ENCODE measurements at regions not wholly inside any gene's neighbourhood (a gene's known extent, or its start where the extent isn't known, plus 50 kb on each side); places are given as distances from the start of the nearest gene placed in this dataset.
"Not testable (repeated sequence)": the region's sequence is repeated elsewhere in the genome, so short reads cannot be mapped to it uniquely, and the experiment has no call there.

- DNase-seq: no peak
These were observed 249.2 kb upstream of the SGCG start for GRCh38 chr13:22931576-22931975.

- DNase-seq: not testable (repeated sequence)
These were observed 248.0 kb upstream of the SGCG start for GRCh38 chr13:22932632-22933412.

- no peak for DNase-seq
These were observed 247.1 kb upstream of the SGCG start for GRCh38 chr13:22933571-22934181.

GRCh38 chr13:22934744-22935523 lies 245.8 kb upstream of the SGCG start:
- no peak for DNase-seq

GRCh38 chr13:22936228-22936627 lies 244.6 kb upstream of the SGCG start:
- no peak for DNase-seq

- DNase-seq: no peak
These were observed 243.5 kb upstream of the SGCG start for GRCh38 chr13:22937241-22937640.

GRCh38 chr13:22937953-22938352 lies 242.8 kb upstream of the SGCG start:
- no peak for DNase-seq

- DNase-seq: no peak
These were observed 242.2 kb upstream of the SGCG start for GRCh38 chr13:22938576-22938975.

- no peak for DNase-seq
These were observed 241.6 kb upstream of the SGCG start for GRCh38 chr13:22939157-22939556.

- DNase-seq: no peak
These were observed 240.6 kb upstream of the SGCG start for GRCh38 chr13:22940090-22940710.

- DNase-seq: no peak
These were observed 240.0 kb upstream of the SGCG start for GRCh38 chr13:22940736-22941135.

- not testable (repeated sequence) for DNase-seq
These were observed 239.3 kb upstream of the SGCG start for GRCh38 chr13:22941495-22941894.

GRCh38 chr13:22942831-22943230 lies 237.9 kb upstream of the SGCG start:
- DNase-seq: not testable (repeated sequence)

- DNase-seq: no peak
These were observed 236.4 kb upstream of the SGCG start for GRCh38 chr13:22944378-22944777.

- no peak for DNase-seq
These were observed 235.2 kb upstream of the SGCG start for GRCh38 chr13:22945321-22946226.

GRCh38 chr13:22948421-22948820 lies 232.4 kb upstream of the SGCG start:
- DNase-seq: no peak

GRCh38 chr13:22952018-22952417 lies 228.8 kb upstream of the SGCG start:
- not testable (repeated sequence) for DNase-seq

GRCh38 chr13:22955147-22955546 lies 225.6 kb upstream of the SGCG start:
- DNase-seq: not testable (repeated sequence)

- DNase-seq: not testable (repeated sequence)
These were observed 224.2 kb upstream of the SGCG start for GRCh38 chr13:22956456-22957115.

GRCh38 chr13:22959859-22960258 lies 220.9 kb upstream of the SGCG start:
- not testable (repeated sequence) for DNase-seq

All from anterior cingulate cortex (tissue), 58 donors.